Prostate gland (tissue), 2 donors: ENCODE measurements at regions not wholly inside any gene's neighbourhood (a gene's known extent, or its start where the extent isn't known, plus 50 kb on each side); places are given as distances from the start of the nearest gene placed in this dataset.

ENCODE experiments used
- POLR2A ChIP-seq: fragments of 450-650 bp; IDR thresholded peaks from one replicate; pipeline ENCODE4 v1.6.1; 2016; ENCODE audit warnings: antibody characterized with exemption, mild to moderate bottlenecking
- TF ChIP-seq, protein P1 (sequence below), 4 experiments: fragments of 200-600 bp in 2 of 4; fragments of 450-650 bp in 2 of 4; sonication (generic) in 2 of 4; IDR thresholded peaks; 1 replicate in 3 of 4; 2 replicates in 1 of 4; pipeline ENCODE4 v1.5.1; 2016 to 2019; ENCODE audit warnings: antibody characterized with exemption in 4 of 4, mild to moderate bottlenecking in 2 of 4, moderate library complexity in 2 of 4

DNA sequence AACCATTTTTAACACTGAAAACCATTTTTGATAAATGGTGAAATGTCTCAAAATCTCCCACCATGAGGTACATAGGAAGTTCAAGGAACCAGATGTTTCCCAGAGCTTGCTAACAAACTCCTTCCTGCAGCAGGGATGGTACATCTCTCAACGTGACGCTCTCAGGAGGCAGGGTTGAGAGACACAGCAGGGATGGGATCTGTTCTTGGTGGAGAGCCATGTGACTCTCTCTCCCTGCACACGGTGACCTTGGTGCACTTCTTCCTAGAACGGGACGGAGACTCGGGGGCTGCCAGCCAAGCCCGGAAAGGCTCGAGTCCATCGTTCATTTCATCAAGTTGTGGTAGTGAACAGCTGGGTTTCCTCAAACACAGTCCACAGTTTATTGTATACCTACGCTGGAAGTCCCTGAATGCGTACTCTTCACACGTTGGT lies 94.2 kb downstream of the FAM50B start:
- TF ChIP-seq, protein P1, sequence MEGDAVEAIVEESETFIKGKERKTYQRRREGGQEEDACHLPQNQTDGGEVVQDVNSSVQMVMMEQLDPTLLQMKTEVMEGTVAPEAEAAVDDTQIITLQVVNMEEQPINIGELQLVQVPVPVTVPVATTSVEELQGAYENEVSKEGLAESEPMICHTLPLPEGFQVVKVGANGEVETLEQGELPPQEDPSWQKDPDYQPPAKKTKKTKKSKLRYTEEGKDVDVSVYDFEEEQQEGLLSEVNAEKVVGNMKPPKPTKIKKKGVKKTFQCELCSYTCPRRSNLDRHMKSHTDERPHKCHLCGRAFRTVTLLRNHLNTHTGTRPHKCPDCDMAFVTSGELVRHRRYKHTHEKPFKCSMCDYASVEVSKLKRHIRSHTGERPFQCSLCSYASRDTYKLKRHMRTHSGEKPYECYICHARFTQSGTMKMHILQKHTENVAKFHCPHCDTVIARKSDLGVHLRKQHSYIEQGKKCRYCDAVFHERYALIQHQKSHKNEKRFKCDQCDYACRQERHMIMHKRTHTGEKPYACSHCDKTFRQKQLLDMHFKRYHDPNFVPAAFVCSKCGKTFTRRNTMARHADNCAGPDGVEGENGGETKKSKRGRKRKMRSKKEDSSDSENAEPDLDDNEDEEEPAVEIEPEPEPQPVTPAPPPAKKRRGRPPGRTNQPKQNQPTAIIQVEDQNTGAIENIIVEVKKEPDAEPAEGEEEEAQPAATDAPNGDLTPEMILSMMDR (IDR thresholded peaks at IDR 0.05): no peak
- no peak for TF ChIP-seq POLR2A
